ENCODE measurements at regions not wholly inside any gene's neighbourhood (a gene's known extent, or its start where the extent isn't known, plus 50 kb on each side); places are given as distances from the start of the nearest gene placed in this dataset.
A peak's percentile ranks its signal among the peaks of the same experiment; 100 is the strongest.

DNA sequence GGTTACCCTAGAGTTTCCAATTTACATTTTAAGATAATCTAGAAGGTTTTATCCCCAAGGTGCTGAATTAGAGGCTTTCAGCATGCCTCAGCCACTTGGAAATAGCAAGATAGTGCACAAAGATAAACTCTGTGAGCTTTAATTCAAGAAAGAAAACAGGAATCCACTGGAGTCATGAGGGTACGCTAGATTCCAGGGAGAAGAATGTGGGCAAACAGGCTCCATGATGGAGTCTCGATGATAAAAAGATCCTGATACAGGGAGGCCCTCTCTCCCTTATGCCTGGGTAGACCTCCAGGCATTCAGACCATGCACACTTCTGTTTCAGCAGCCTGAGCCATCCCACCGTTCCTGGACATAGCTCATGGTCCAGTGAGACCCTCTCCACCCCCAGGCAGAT is 344.6 kb upstream of the LCORL start:
- no peak overlapping the region for H3K4me3 ChIP-seq
- no peaks in the 10 kb centered on the region for H3K4me1 ChIP-seq
- peaks cover 0 to 4% (median 0%) of the 10 kb centered on the region in 3 donors for H3K9me3 ChIP-seq
- TF ChIP-seq CTCF (IDR thresholded peaks at IDR 0.05) (no peak), POLR2AphosphoS5 (IDR thresholded peaks at IDR 0.05) (no peak), POLR2A (IDR thresholded peaks at IDR 0.05) (no peak), EP300 (IDR thresholded peaks at IDR 0.05) (no peak)
- no peak overlapping the region for H3K27ac ChIP-seq
- ATAC-seq = no peak
- 72% methylated on average over 3 of the region's 3 CpGs; no CpG with 5 or more reads in 1 of the 2 donors for WGBS, 2 donors (ENCODE audit: low coverage in 1 of 2)
- no peaks in the 10 kb centered on the region for H3K27me3 ChIP-seq
- no peaks in the 10 kb centered on the region for H3K36me3 ChIP-seq

DNA sequence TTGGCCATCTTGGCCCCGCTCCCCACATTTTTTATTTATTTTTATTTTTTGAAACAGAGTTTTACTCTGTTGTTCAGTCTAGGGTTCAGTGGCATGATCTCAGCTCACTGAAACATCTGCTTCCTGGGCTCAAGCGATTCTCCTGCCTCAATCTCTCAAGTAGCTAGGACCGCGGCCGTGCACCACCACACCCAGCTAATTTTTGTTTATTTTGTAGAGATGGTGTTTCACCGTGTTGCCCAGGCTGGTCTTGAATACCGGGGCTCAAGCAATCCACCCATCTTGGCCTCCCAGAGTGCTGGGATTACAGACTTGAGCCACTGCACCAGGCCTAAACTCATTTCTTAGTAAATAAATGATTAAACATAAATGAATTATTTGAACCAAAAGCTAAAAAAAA is 322.0 kb upstream of the LCORL start:
- no peak overlapping the region for H3K4me3 ChIP-seq
- TF ChIP-seq EP300 (IDR thresholded peaks at IDR 0.05) (no peak), POLR2A (IDR thresholded peaks at IDR 0.05) (no peak), POLR2AphosphoS5 (IDR thresholded peaks at IDR 0.05) (no peak), CTCF (IDR thresholded peaks at IDR 0.05) (no peak)
- peaks cover 0 to 3% (median 0%) of the 10 kb centered on the region in 3 donors for H3K9me3 ChIP-seq
- H3K36me3 ChIP-seq = no peaks in the 10 kb centered on the region
- H3K27me3 ChIP-seq = no peaks in the 10 kb centered on the region
- no peak overlapping the region for H3K27ac ChIP-seq
- ATAC-seq = no peak
- no peaks in the 10 kb centered on the region for H3K4me1 ChIP-seq
- WGBS, 2 donors (ENCODE audit: low coverage in 1 of 2) = 90% methylated on average over 6 of the region's 7 CpGs; no CpG with 5 or more reads in 1 of the 2 donors

DNA sequence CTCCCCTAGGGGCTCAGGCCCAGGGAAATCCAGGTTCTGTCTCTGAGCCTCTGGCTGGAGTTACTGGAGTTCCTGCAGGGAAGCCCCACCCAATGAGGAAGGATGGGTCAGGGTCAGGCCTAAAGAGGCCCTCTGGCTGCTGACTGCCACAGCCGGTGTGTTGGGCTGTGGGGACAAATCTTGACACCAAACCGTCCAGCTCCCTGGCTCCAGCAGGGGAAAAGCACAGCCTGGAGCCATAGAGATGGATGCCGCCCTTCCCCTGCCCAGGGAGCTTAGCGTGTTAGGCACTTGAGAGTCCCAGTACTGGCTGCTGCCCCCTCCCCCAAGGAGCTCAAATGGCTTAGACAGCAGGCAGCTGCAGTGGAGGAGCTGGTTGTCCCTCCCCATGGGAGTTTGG is 321.3 kb upstream of the LCORL start:
- H3K9me3 ChIP-seq = peaks cover 0 to 10% (median 0%) of the 10 kb centered on the region in 3 donors
- H3K27ac ChIP-seq = no peak overlapping the region
- no peaks in the 10 kb centered on the region for H3K4me1 ChIP-seq
- no CpG with 5 or more reads among the region's 4 CpGs for WGBS, 2 donors (ENCODE audit: low coverage in 1 of 2)
- no peak overlapping the region for H3K4me3 ChIP-seq
- TF ChIP-seq POLR2AphosphoS5 (IDR thresholded peaks at IDR 0.05) = no peak
- TF ChIP-seq POLR2A (IDR thresholded peaks at IDR 0.05) = no peak
- TF ChIP-seq CTCF (IDR thresholded peaks at IDR 0.05) = no peak
- TF ChIP-seq EP300 (IDR thresholded peaks at IDR 0.05) = no peak
- no peaks in the 10 kb centered on the region for H3K27me3 ChIP-seq
- H3K36me3 ChIP-seq = no peaks in the 10 kb centered on the region
- ATAC-seq = no peak

DNA sequence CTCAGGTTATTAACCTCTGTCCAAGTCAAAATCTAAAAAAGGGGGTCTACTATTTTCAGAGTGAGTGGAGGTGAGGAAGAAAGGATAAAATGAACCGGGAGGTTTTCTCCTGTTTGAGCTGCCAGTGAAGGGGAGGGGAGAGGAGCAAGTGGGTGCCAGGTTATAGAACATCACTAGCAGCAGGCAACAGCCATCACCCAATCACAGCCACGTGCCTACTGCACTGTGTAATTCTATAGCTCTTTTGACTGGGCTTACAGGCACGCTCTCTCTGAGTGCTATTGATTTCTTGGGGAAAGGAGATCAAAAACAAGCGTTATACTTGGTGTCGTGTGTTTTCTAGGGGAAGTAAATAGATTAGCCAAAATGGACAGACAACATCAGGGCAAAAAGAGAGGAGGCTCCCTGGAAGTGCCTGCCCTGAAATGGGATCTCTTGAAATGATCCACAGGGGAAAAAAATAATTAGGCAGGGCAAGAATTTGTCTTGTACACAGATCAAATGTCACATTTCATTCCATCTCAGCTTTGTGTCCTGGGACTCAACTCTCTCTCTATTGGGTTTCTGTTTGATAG is 300.5 kb upstream of the LCORL start:
- no peak overlapping the region for H3K4me3 ChIP-seq
- WGBS, 2 donors (ENCODE audit: low coverage in 1 of 2) = 55 to 58% methylated on average over 5 of the region's 5 CpGs
- no peaks in the 10 kb centered on the region for H3K9me3 ChIP-seq
- H3K27me3 ChIP-seq = peaks cover 6% of the 10 kb centered on the region
- no peak for TF ChIP-seq EP300 (IDR thresholded peaks at IDR 0.05)
- no peak for ATAC-seq
- no peaks in the 10 kb centered on the region for H3K36me3 ChIP-seq
- peaks cover 0 to 5% (median 0%) of the 10 kb centered on the region in 3 donors for H3K4me1 ChIP-seq
- H3K27ac ChIP-seq = no peak overlapping the region

- TF ChIP-seq CTCF (IDR thresholded peaks at IDR 0.05) = no peak
- TF ChIP-seq EP300 (IDR thresholded peaks at IDR 0.05) = no peak
- no peak for TF ChIP-seq POLR2AphosphoS5 (IDR thresholded peaks at IDR 0.05)
- no peak for TF ChIP-seq POLR2A (IDR thresholded peaks at IDR 0.05)
- no peak for ATAC-seq
Observed at GRCh38 chr4:18319431-18319830, 297.9 kb upstream of the LCORL start.

More at GRCh38 chr4:18319431-18319830, 297.9 kb upstream of the LCORL start:
- Histone ChIP-seq H3K4me3 (no peak overlapping the region), H3K27ac (peak overlapping the region in 1 of 4 donors; percentile 31), H3K27me3 (peaks cover 6% of the 10 kb centered on the region), H3K9me3 (no peaks in the 10 kb centered on the region), H3K4me1 (peaks cover 0 to 5% (median 0%) of the 10 kb centered on the region in 3 donors), H3K36me3 (no peaks in the 10 kb centered on the region)
- 50 to 54% methylated on average over 5 to 6 of the region's 6 CpGs for WGBS, 2 donors (ENCODE audit: low coverage in 1 of 2)
